ENCODE measurements at regions not wholly inside any gene's neighbourhood (a gene's known extent, or its start where the extent isn't known, plus 50 kb on each side); places are given as distances from the start of the nearest gene placed in this dataset.

- TF ChIP-seq, protein P1, sequence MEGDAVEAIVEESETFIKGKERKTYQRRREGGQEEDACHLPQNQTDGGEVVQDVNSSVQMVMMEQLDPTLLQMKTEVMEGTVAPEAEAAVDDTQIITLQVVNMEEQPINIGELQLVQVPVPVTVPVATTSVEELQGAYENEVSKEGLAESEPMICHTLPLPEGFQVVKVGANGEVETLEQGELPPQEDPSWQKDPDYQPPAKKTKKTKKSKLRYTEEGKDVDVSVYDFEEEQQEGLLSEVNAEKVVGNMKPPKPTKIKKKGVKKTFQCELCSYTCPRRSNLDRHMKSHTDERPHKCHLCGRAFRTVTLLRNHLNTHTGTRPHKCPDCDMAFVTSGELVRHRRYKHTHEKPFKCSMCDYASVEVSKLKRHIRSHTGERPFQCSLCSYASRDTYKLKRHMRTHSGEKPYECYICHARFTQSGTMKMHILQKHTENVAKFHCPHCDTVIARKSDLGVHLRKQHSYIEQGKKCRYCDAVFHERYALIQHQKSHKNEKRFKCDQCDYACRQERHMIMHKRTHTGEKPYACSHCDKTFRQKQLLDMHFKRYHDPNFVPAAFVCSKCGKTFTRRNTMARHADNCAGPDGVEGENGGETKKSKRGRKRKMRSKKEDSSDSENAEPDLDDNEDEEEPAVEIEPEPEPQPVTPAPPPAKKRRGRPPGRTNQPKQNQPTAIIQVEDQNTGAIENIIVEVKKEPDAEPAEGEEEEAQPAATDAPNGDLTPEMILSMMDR (conservative IDR thresholded peaks at IDR 0.05) = no peak
- no peak for TF ChIP-seq ZFX (IDR thresholded peaks at IDR 0.05)
These were observed 745.2 kb upstream of the GCFC2 start for GRCh38 chr2:76455910-76456309.

Measured in C4-2B (cell line).